Muscle of leg (tissue), 3 donors: ENCODE measurements at regions not wholly inside any gene's neighbourhood (a gene's known extent, or its start where the extent isn't known, plus 50 kb on each side); places are given as distances from the start of the nearest gene placed in this dataset.

Experiments used
- DNase-seq: peaks from one replicate; pipeline ENCODE4 v3.0.0; 2013
- H3K27ac ChIP-seq: one replicate; pipeline ENCODE4 v1.5.1; 2013; ENCODE audit warnings: mild to moderate bottlenecking, low read length, control low read depth
- H3K27me3 ChIP-seq: one replicate; pipeline ENCODE4 v1.6.1; 2013; ENCODE audit warnings: low read length; ENCODE audit not compliant: control insufficient read depth, insufficient read depth
- H3K36me3 ChIP-seq: one replicate; pipeline ENCODE4 v1.6.1; 2013; ENCODE audit warnings: low read length; ENCODE audit not compliant: control insufficient read depth, insufficient read depth
- H3K4me1 ChIP-seq: one replicate; pipeline ENCODE4 v1.6.1; 2013; ENCODE audit warnings: low read length; ENCODE audit not compliant: control insufficient read depth, insufficient read depth
- H3K4me3 ChIP-seq: one replicate; pipeline ENCODE4 v1.5.1; 2013; ENCODE audit warnings: low read length, control low read depth
- H3K9me3 ChIP-seq: replicated peaks from 2 replicates; pipeline ENCODE4 v1.6.1; 2013; ENCODE audit warnings: low read depth, low read length; ENCODE audit not compliant: control insufficient read depth
- WGBS: methylation state at CpG from one replicate; pipeline ENCODE4 v1.1.5; 2013; ENCODE audit warnings: missing lambda C conversion rate; ENCODE audit not compliant: insufficient coverage; 5-methylcytosine and 5-hydroxymethylcytosine counted together

- no peaks in the 10 kb centered on the region for H3K27me3 ChIP-seq
- H3K9me3 ChIP-seq: no peaks in the 10 kb centered on the region
- H3K27ac ChIP-seq: no peak overlapping the region
- H3K4me3 ChIP-seq: no peak overlapping the region
- H3K4me1 ChIP-seq: no peaks in the 10 kb centered on the region
- H3K36me3 ChIP-seq: no peaks in the 10 kb centered on the region
- peak; percentile 72 for DNase-seq
- WGBS: no CpG with 5 or more reads among the region's 4 CpGs
Observed at GRCh38 chr3:160129459-160130061, 95.7 kb upstream of the C3orf80 start.

DNA sequence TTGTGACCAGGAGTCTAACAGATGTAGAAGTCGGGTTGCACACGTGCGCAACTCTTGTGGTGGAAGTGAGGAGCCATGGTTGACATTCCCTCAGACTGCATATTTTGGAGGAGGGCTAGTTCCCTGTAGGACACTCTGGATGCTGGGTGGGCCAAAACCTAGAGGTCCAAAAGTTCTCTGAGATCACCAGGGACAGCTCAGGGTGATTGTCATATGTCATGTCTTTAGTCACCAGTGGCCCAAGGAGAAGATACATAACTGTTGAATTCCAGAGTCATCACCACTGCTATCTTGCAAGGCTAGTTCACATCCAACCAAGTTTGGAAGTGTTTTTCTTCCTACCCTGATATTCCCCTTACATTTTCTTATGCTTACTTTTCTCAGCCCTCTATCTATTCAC, 95.2 kb upstream of the C3orf80 start:
- no peak overlapping the region for H3K27ac ChIP-seq
- no peaks in the 10 kb centered on the region for H3K36me3 ChIP-seq
- no peaks in the 10 kb centered on the region for H3K27me3 ChIP-seq
- no peak overlapping the region for H3K4me3 ChIP-seq
- DNase-seq: no peak
- H3K9me3 ChIP-seq: no peaks in the 10 kb centered on the region
- H3K4me1 ChIP-seq: no peaks in the 10 kb centered on the region
- WGBS: 100% methylated on average over 3 of the region's 3 CpGs

- Histone ChIP-seq H3K9me3 (no peaks in the 10 kb centered on the region), H3K4me1 (no peaks in the 10 kb centered on the region), H3K27ac (no peak overlapping the region), H3K27me3 (no peaks in the 10 kb centered on the region), H3K36me3 (no peaks in the 10 kb centered on the region), H3K4me3 (no peak overlapping the region)
- no CpG with 5 or more reads among the region's 2 CpGs for WGBS
- no peak for DNase-seq
Observed at GRCh38 chr3:160130950-160131349, 94.3 kb upstream of the C3orf80 start.

GRCh38 chr3:160132226-160132625, 93.0 kb upstream of the C3orf80 start:
- no peak overlapping the region for H3K4me3 ChIP-seq
- WGBS: 78% methylated on average over 2 of the region's 4 CpGs

DNA sequence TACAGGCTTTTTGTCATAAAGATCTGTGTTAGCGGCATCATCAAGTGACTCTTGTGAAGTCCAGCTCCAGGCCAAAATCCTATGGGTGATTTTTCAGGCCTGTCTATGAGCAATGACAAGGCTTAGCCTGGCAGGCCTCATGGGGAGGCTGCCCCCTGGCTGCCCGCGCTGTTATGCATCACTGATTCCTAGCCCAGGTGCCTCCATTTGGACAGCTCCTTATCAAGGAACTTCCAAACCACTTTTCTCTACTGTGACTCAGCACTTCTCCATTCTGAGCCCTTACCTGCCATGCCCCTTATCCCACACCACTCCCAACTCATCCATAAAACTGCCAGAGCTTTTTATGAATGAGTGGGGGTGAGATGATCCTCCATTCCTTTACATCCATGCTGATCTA, 91.5 kb upstream of the C3orf80 start:
- no peak overlapping the region for H3K27ac ChIP-seq
- 67% methylated on average over 3 of the region's 3 CpGs for WGBS
- no peak for DNase-seq
- no peaks in the 10 kb centered on the region for H3K36me3 ChIP-seq
- H3K9me3 ChIP-seq: no peaks in the 10 kb centered on the region
- no peaks in the 10 kb centered on the region for H3K27me3 ChIP-seq
- no peak overlapping the region for H3K4me3 ChIP-seq
- no peaks in the 10 kb centered on the region for H3K4me1 ChIP-seq

More at GRCh38 chr3:160132226-160132625, 93.0 kb upstream of the C3orf80 start:
- Histone ChIP-seq H3K36me3 (no peaks in the 10 kb centered on the region), H3K9me3 (no peaks in the 10 kb centered on the region), H3K27ac (no peak overlapping the region), H3K4me1 (no peaks in the 10 kb centered on the region), H3K27me3 (no peaks in the 10 kb centered on the region)
- no peak for DNase-seq

DNA sequence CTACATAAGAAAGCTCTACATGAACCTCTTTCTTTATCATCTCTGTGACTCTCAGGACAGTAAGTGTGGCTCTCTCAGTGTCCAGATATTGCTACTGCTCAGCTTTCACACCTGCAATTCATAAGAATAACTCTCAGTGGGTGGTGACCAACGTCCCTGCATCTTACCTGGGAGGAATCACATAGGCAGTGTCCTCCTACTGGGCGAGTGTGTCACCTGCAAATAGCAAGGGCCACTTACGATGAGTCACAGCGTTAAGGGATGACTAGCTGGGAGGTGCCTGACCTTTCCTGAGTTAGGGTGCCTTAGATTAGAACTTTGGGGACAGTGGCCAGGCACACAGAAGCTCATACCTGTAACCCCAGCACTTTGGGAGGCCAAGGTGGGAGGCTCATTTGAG, 90.8 kb upstream of the C3orf80 start:
- Histone ChIP-seq H3K4me3 (no peak overlapping the region), H3K4me1 (no peaks in the 10 kb centered on the region), H3K27me3 (no peaks in the 10 kb centered on the region), H3K36me3 (no peaks in the 10 kb centered on the region), H3K9me3 (no peaks in the 10 kb centered on the region), H3K27ac (no peak overlapping the region)
- WGBS: 69% methylated on average over 4 of the region's 4 CpGs
- DNase-seq: no peak

- Histone ChIP-seq H3K36me3 (no peaks in the 10 kb centered on the region), H3K4me3 (no peak overlapping the region), H3K27ac (no peak overlapping the region), H3K4me1 (no peaks in the 10 kb centered on the region), H3K27me3 (no peaks in the 10 kb centered on the region), H3K9me3 (no peaks in the 10 kb centered on the region)
- DNase-seq: peak; percentile 16
- no CpG with 5 or more reads among the region's 2 CpGs for WGBS
Observed at GRCh38 chr3:160134964-160135363, 90.3 kb upstream of the C3orf80 start.

DNA sequence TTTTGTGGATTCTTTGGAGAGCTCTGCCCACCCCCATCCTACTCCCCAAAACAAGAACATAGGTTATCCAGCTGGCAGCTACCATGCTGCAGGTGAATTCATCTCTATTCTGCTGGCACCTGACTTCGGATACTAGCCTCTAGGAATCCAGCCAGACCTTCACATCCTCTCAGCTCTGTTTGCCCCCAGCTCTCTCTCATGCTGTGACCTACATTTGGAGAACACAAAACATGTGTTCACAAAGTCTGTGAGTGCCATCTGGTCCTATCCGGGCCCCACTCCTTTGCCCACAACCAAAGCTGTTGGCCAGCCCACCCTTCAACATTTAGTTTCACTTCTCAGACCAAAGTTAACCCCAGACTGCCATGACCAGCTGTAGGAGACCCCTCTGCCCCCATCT, 89.4 kb upstream of the C3orf80 start:
- no peaks in the 10 kb centered on the region for H3K36me3 ChIP-seq
- no peak for DNase-seq
- H3K4me3 ChIP-seq: no peak overlapping the region
- H3K9me3 ChIP-seq: no peaks in the 10 kb centered on the region
- 55% methylated on average over 2 of the region's 2 CpGs for WGBS
- H3K27me3 ChIP-seq: no peaks in the 10 kb centered on the region
- no peak overlapping the region for H3K27ac ChIP-seq
- H3K4me1 ChIP-seq: no peaks in the 10 kb centered on the region

DNA sequence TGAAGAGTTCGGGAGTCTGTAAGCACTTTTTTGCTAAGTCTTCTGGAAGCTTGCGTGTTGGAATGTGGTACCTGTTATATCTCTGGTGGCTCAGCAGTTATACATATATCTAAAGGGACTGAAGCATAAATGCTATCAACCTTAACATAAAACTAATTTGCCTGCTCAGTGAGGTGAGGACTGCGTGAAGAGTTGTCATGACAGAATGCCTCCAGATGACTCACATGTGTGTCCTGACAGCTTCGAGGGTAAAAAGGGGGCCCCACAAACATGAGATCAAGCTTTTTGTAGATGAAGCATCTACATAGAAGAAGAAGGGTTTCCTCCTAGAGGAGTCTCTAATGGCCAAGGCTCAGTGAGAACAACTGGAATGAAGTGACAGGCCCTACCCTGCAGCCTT, 88.8 kb upstream of the C3orf80 start:
- H3K9me3 ChIP-seq: no peaks in the 10 kb centered on the region
- DNase-seq: no peak
- no peaks in the 10 kb centered on the region for H3K36me3 ChIP-seq
- no peak overlapping the region for H3K4me3 ChIP-seq
- WGBS: 65% methylated on average over 2 of the region's 4 CpGs
- no peak overlapping the region for H3K27ac ChIP-seq
- H3K27me3 ChIP-seq: no peaks in the 10 kb centered on the region
- no peaks in the 10 kb centered on the region for H3K4me1 ChIP-seq

DNA sequence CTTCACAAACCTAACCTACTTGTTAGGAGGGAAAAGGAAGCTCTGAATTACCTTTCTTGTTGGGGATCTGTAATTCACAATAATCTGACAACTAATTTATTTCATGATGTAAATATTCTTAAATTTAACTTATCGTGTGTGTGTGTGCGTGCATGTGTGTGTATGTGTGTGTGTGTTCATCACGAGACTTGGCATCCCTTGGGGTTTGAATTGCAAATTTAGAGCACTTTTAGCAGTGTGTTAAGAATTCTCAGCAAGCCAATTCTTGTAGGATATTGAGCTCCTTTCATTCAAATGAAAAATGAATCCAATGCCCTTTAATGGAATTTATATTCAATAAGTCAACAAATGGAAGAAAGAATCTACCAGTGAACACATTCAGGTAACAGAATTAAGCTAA, 85.9 kb upstream of the C3orf80 start:
- Histone ChIP-seq H3K36me3 (no peaks in the 10 kb centered on the region), H3K4me1 (no peaks in the 10 kb centered on the region), H3K27me3 (no peaks in the 10 kb centered on the region), H3K9me3 (no peaks in the 10 kb centered on the region), H3K4me3 (no peak overlapping the region), H3K27ac (no peak overlapping the region)
- no peak for DNase-seq
- 40% methylated on average over 1 of the region's 3 CpGs for WGBS

DNA sequence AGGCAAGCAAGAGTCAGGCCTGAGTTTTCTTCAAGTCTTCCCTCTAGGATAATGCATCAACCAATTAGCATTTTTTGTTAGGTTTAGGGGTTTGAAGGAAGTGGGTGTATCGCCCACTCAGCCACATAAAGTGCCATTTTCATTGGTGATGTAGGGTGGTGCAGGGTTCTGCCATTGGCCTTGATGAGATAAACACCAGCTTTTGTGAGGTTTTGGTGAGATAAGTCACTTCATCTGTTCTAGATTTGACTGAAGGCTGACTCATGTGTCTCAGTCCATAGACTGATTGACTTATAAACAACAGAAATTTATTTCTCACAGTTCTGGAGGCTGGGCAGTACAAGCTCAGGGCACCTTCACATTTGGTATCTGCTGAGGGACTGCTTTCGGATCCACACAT, 84.5 kb upstream of the C3orf80 start:
- DNase-seq: no peak
- Histone ChIP-seq H3K4me3 (no peak overlapping the region), H3K27ac (no peak overlapping the region), H3K36me3 (no peaks in the 10 kb centered on the region), H3K27me3 (no peaks in the 10 kb centered on the region), H3K4me1 (no peaks in the 10 kb centered on the region), H3K9me3 (no peaks in the 10 kb centered on the region)
- 88% methylated on average over 2 of the region's 2 CpGs for whole genome bisulfite sequencing
